DOHH2 (cell line): ENCODE measurements at regions not wholly inside any gene's neighbourhood (a gene's known extent, or its start where the extent isn't known, plus 50 kb on each side); places are given as distances from the start of the nearest gene placed in this dataset.

ENCODE experiments used
- EZH2phosphoT487 ChIP-seq: fragments of 200-600 bp; sonication (generic); IDR thresholded peaks from 2 replicates; pipeline ENCODE4 v1.6.1; 2017; ENCODE audit warnings: borderline replicate concordance, mild to moderate bottlenecking, antibody characterized with exemption, low read length, moderate library complexity, mixed read lengths
- TF ChIP-seq, protein P1 (sequence below): fragments of 200-600 bp; sonication (generic); IDR thresholded peaks from one replicate; pipeline ENCODE4 v1.5.1; 2014; ENCODE audit warnings: antibody characterized with exemption, mild to moderate bottlenecking, low read depth, low read length; ENCODE audit not compliant: poor library complexity, severe bottlenecking

DNA sequence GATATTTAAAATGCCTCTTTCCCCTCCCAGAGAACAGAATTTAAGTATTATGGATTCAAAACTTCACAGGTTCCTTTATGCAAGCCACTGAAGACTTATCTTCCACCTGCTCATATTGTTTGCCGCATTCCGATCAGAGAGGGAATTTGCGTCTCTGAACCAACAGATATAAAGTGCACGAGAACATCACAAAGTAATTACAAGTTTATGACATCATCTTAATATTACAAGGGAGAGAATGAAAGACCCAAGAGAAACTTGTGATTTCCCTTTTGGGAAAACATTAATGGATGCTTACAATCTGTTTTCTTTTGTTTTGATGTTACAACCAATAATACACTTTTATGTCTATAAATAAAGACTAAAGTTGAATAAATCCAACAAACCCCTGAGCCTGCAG, 631.0 kb downstream of the BCL11A start:
- TF ChIP-seq, protein P1, sequence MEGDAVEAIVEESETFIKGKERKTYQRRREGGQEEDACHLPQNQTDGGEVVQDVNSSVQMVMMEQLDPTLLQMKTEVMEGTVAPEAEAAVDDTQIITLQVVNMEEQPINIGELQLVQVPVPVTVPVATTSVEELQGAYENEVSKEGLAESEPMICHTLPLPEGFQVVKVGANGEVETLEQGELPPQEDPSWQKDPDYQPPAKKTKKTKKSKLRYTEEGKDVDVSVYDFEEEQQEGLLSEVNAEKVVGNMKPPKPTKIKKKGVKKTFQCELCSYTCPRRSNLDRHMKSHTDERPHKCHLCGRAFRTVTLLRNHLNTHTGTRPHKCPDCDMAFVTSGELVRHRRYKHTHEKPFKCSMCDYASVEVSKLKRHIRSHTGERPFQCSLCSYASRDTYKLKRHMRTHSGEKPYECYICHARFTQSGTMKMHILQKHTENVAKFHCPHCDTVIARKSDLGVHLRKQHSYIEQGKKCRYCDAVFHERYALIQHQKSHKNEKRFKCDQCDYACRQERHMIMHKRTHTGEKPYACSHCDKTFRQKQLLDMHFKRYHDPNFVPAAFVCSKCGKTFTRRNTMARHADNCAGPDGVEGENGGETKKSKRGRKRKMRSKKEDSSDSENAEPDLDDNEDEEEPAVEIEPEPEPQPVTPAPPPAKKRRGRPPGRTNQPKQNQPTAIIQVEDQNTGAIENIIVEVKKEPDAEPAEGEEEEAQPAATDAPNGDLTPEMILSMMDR: no peak
- TF ChIP-seq EZH2phosphoT487: no peak
